OCI-LY3 (cell line): ENCODE measurements at regions not wholly inside any gene's neighbourhood (a gene's known extent, or its start where the extent isn't known, plus 50 kb on each side); places are given as distances from the start of the nearest gene placed in this dataset.

ENCODE experiments used
- H2AFZ ChIP-seq: fragments of 200-600, 300-600 bp; shearing (Covaris generic); 2 replicates; pipeline ENCODE4 v1.6.0; 2014; ENCODE audit warnings: antibody characterized with exemption, low read depth, low read length
- H3K27ac ChIP-seq: fragments of 200-600, 300-600 bp; sonication (generic); 2 replicates; pipeline ENCODE4 v1.5.1; 2014; ENCODE audit warnings: mild to moderate bottlenecking, low read length, moderate library complexity, mixed read lengths
- H3K27me3 ChIP-seq: fragments of 200-600, 300-600 bp; sonication (generic); 2 replicates; pipeline ENCODE4 v1.6.1; 2014; ENCODE audit warnings: low read depth, low read length, mixed read lengths
- H3K36me3 ChIP-seq: fragments of 200-600, 300-600 bp; sonication (generic); replicated peaks from 2 replicates; pipeline ENCODE3; 2014; ENCODE audit warnings: low read depth, low read length, mixed read lengths
- H3K4me1 ChIP-seq: fragments of 300-600, 200-600 bp; sonication (generic); 2 replicates; pipeline ENCODE4 v1.6.1; 2014; ENCODE audit warnings: low read length, mixed read lengths
- H3K4me2 ChIP-seq: fragments of 200-600, 300-600 bp; sonication (generic); 2 replicates; pipeline ENCODE4 v1.6.1; 2014; ENCODE audit warnings: low read length, mixed read lengths
- H3K4me3 ChIP-seq: fragments of 300-600, 200-600 bp; sonication (generic); 2 replicates; pipeline ENCODE4 v1.5.1; 2014; ENCODE audit warnings: antibody characterized with exemption, mild to moderate bottlenecking, low read length, moderate library complexity
- H3K79me2 ChIP-seq: fragments of 300-600, 200-600 bp; shearing (Covaris generic); 2 replicates; pipeline ENCODE4 v1.6.1; 2014; ENCODE audit warnings: mild to moderate bottlenecking, low read length, mixed read lengths
- H3K9ac ChIP-seq: fragments of 300-600, 200-600 bp; shearing (Covaris generic); 2 replicates; pipeline ENCODE4 v1.6.0; 2014; ENCODE audit warnings: mild to moderate bottlenecking, low read length, moderate library complexity
- H3K9me3 ChIP-seq: fragments of 200-600, 300-600 bp; shearing (Covaris generic); 2 replicates; pipeline ENCODE4 v1.6.1; 2014; ENCODE audit warnings: low read length, mixed read lengths; ENCODE audit not compliant: insufficient read depth
- H4K20me1 ChIP-seq: fragments of 200-600, 300-600 bp; sonication (generic); 2 replicates; pipeline ENCODE4 v1.6.1; 2016; ENCODE audit warnings: low read length, mixed read lengths; ENCODE audit not compliant: insufficient read depth
- CTCF ChIP-seq: fragments of 200-600, 300-600 bp; sonication (generic); IDR thresholded peaks from 2 replicates; pipeline ENCODE4 v1.5.1; 2014; ENCODE audit warnings: antibody characterized with exemption, low read length, low read depth
- EZH2phosphoT487 ChIP-seq: fragments of 200-600 bp; shearing (Covaris generic); IDR thresholded peaks from 2 replicates; pipeline ENCODE4 v1.6.1; 2018; ENCODE audit warnings: antibody characterized with exemption, mixed run types, low read depth

GRCh38 chr9:118271331-118271730 lies 567.1 kb downstream of the TLR4 start:
- Histone ChIP-seq H3K27me3 (0 out of 2 replicates have a peak, but pooled peaks cover 3% of the 10 kb centered on the region), H3K4me2 (no peak overlapping the region), H3K9me3 (no peaks in the 10 kb centered on the region), H2AFZ (no peak overlapping the region), H3K4me1 (no peaks in the 10 kb centered on the region), H3K9ac (no peak overlapping the region), H3K27ac (no peak overlapping the region), H3K4me3 (no peak overlapping the region), H4K20me1 (no peaks in the 10 kb centered on the region), H3K36me3 (no peaks in the 10 kb centered on the region), H3K79me2 (no peaks in the 10 kb centered on the region)
- TF ChIP-seq CTCF (no peak), EZH2phosphoT487 (no peak)

GRCh38 chr9:118271936-118272335 lies 567.7 kb downstream of the TLR4 start:
- Histone ChIP-seq H3K27me3 (0 out of 2 replicates have a peak, but pooled peaks cover 3% of the 10 kb centered on the region), H3K9me3 (no peaks in the 10 kb centered on the region), H3K4me1 (no peaks in the 10 kb centered on the region), H2AFZ (no peak overlapping the region), H3K36me3 (no peaks in the 10 kb centered on the region), H3K9ac (no peak overlapping the region), H3K27ac (no peak overlapping the region), H3K4me2 (no peak overlapping the region), H3K4me3 (no peak overlapping the region), H4K20me1 (no peaks in the 10 kb centered on the region), H3K79me2 (no peaks in the 10 kb centered on the region)
- TF ChIP-seq EZH2phosphoT487 (no peak), CTCF (no peak)

GRCh38 chr9:118273048-118273447 lies 568.8 kb downstream of the TLR4 start:
- Histone ChIP-seq H4K20me1 (no peaks in the 10 kb centered on the region), H3K27me3 (0 out of 2 replicates have a peak, but pooled peaks cover 3% of the 10 kb centered on the region), H3K27ac (no peak overlapping the region), H3K79me2 (no peaks in the 10 kb centered on the region), H3K9me3 (no peaks in the 10 kb centered on the region), H3K4me3 (no peak overlapping the region), H3K36me3 (no peaks in the 10 kb centered on the region), H3K4me2 (no peak overlapping the region), H2AFZ (no peak overlapping the region), H3K9ac (no peak overlapping the region), H3K4me1 (no peaks in the 10 kb centered on the region)
- TF ChIP-seq EZH2phosphoT487 (no peak), CTCF (no peak)

- H3K79me2 ChIP-seq = no peaks in the 10 kb centered on the region
- H3K9me3 ChIP-seq = no peaks in the 10 kb centered on the region
- no peak overlapping the region for H3K9ac ChIP-seq
- H4K20me1 ChIP-seq = no peaks in the 10 kb centered on the region
- H3K27me3 ChIP-seq = 0 out of 2 replicates have a peak, but pooled peaks cover 3% of the 10 kb centered on the region
- TF ChIP-seq CTCF (no peak), EZH2phosphoT487 (no peak)
- no peak overlapping the region for H3K4me3 ChIP-seq
- H2AFZ ChIP-seq = no peak overlapping the region
- H3K27ac ChIP-seq = no peak overlapping the region
- no peak overlapping the region for H3K4me2 ChIP-seq
- H3K36me3 ChIP-seq = no peaks in the 10 kb centered on the region
- H3K4me1 ChIP-seq = no peaks in the 10 kb centered on the region
Observed at GRCh38 chr9:118276784-118277183, 572.6 kb downstream of the TLR4 start.
